ENCODE measurements at regions not wholly inside any gene's neighbourhood (a gene's known extent, or its start where the extent isn't known, plus 50 kb on each side); places are given as distances from the start of the nearest gene placed in this dataset.
A peak's percentile ranks its signal among the peaks of the same experiment; 100 is the strongest.

DNA sequence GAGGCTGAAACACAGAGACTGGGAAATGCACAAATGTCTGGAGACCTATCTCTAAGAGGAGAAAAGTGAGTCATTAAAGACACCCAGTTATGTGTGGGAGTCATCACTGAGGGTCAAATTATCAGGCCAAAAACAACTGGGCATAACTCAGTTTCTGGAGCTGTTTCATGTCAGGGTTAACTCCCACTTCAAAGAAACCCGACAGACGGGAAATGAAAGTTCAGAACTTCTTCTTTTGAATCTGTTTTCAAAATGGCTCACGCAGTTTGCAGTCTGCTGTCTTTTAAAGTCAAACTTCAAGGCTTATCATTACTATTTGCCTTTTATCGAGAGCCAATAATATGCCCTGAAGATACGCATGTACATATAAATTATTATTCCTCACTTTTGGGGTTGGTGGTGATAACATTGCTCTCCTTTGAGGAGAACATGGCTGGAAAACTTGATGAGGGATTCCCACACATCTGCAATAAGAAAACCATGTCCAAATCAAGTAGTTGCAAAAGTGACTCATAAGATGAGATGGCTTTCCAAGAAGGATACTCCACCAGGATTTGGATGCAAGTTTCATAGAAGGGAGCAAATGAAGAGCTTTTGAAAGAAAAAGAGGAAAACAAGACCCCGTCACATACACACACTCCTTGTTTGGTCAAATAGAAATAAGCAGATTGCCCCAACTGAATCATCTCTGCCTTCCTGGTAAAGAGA, 341.4 kb downstream of the ADAMTS20 start:
- no peaks in the 10 kb centered on the region for H3K27me3 ChIP-seq (ENCODE audit: control insufficient read depth in 3 of 3, insufficient read depth in 3 of 3, low read length in 2 of 3)
- no peaks in the 10 kb centered on the region for H3K9me3 ChIP-seq (ENCODE audit: control insufficient read depth in 4 of 4, insufficient read depth in 3 of 4, low read length in 3 of 4)
- no peaks in the 10 kb centered on the region for H3K36me3 ChIP-seq (ENCODE audit: control insufficient read depth in 4 of 4, insufficient read depth in 4 of 4, low read length in 4 of 4)
- TF ChIP-seq, protein P1, sequence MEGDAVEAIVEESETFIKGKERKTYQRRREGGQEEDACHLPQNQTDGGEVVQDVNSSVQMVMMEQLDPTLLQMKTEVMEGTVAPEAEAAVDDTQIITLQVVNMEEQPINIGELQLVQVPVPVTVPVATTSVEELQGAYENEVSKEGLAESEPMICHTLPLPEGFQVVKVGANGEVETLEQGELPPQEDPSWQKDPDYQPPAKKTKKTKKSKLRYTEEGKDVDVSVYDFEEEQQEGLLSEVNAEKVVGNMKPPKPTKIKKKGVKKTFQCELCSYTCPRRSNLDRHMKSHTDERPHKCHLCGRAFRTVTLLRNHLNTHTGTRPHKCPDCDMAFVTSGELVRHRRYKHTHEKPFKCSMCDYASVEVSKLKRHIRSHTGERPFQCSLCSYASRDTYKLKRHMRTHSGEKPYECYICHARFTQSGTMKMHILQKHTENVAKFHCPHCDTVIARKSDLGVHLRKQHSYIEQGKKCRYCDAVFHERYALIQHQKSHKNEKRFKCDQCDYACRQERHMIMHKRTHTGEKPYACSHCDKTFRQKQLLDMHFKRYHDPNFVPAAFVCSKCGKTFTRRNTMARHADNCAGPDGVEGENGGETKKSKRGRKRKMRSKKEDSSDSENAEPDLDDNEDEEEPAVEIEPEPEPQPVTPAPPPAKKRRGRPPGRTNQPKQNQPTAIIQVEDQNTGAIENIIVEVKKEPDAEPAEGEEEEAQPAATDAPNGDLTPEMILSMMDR (IDR thresholded peaks at IDR 0.05; ENCODE audit: control extremely low read depth, extremely low read depth): no peak
- H3K27ac ChIP-seq (ENCODE audit: low read depth in 1 of 2, low read length in 1 of 2): no peak overlapping the region
- peaks cover 0 to 31% (median 0%) of the 10 kb centered on the region in 5 donors for H3K4me1 ChIP-seq (ENCODE audit: control insufficient read depth in 5 of 5, insufficient read depth in 5 of 5, low read length in 5 of 5)
- ATAC-seq (ENCODE audit: insufficient read depth, low FRiP score): peak; percentile 47
- no peak overlapping the region for H3K9ac ChIP-seq (ENCODE audit: insufficient read depth in 1 of 2, low read length in 2 of 2)
- H3K4me3 ChIP-seq: no peak overlapping the region
- 60 to 61% methylated on average over 6 of the region's 6 CpGs for WGBS, 2 donors
- DNase-seq: peak in 1 of 3 donors; percentile 36

DNA sequence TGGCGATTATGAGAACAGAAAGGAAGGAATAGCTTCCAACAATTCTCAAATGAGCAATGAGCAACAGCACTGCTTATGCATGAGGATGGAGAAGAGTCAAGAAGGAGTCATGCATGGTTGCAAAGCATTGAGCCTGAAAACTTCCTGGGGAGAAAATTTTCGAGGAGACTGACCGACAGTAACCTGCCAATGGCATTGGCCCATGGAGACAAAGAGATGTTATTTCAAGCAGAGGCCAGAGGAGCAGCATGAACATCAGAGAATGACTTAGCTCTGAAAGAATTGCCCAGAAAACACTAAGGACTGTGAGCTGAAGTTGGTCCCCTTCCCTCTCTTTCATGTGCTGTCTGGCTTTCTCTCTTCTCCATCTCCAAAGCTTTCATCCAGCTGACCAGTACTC, 343.4 kb downstream of the ADAMTS20 start:
- no peaks in the 10 kb centered on the region for H3K27me3 ChIP-seq (ENCODE audit: control insufficient read depth in 3 of 3, insufficient read depth in 3 of 3, low read length in 2 of 3)
- no peak for ATAC-seq (ENCODE audit: insufficient read depth, low FRiP score)
- peaks cover 0 to 19% (median 0%) of the 10 kb centered on the region in 5 donors for H3K4me1 ChIP-seq (ENCODE audit: control insufficient read depth in 5 of 5, insufficient read depth in 5 of 5, low read length in 5 of 5)
- no peaks in the 10 kb centered on the region for H3K36me3 ChIP-seq (ENCODE audit: control insufficient read depth in 4 of 4, insufficient read depth in 4 of 4, low read length in 4 of 4)
- WGBS, 2 donors: 89 to 90% methylated on average over 3 of the region's 3 CpGs
- H3K27ac ChIP-seq (ENCODE audit: low read depth in 1 of 2, low read length in 1 of 2): no peak overlapping the region
- H3K4me3 ChIP-seq: no peak overlapping the region
- H3K9ac ChIP-seq (ENCODE audit: insufficient read depth in 1 of 2, low read length in 2 of 2): no peak overlapping the region
- TF ChIP-seq, protein P1 (IDR thresholded peaks at IDR 0.05; ENCODE audit: control extremely low read depth, extremely low read depth): no peak
- DNase-seq: no peak
- H3K9me3 ChIP-seq (ENCODE audit: control insufficient read depth in 4 of 4, insufficient read depth in 3 of 4, low read length in 3 of 4): no peaks in the 10 kb centered on the region

DNA sequence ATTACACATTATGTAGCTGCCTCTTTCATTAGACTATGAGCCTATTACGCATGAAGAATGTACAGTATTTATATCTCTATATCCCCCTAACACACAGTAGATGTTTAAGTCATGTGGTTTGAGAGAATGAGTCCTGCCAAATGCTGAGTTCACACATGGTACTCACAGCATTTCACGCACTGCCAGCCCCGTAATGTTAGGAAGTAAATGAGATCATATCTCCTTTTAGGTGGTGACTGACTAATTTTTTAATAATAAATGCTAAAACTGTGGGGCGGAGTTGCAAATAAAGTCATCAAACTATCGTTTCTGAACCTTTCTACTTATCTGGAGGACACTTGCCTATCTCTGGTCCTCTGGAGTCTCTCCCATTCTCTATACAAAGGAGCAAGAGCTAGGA, 343.8 kb downstream of the ADAMTS20 start:
- no peaks in the 10 kb centered on the region for H3K36me3 ChIP-seq (ENCODE audit: control insufficient read depth in 4 of 4, insufficient read depth in 4 of 4, low read length in 4 of 4)
- H3K4me1 ChIP-seq (ENCODE audit: control insufficient read depth in 5 of 5, insufficient read depth in 5 of 5, low read length in 5 of 5): peaks cover 0 to 16% (median 0%) of the 10 kb centered on the region in 5 donors
- no peaks in the 10 kb centered on the region for H3K9me3 ChIP-seq (ENCODE audit: control insufficient read depth in 4 of 4, insufficient read depth in 3 of 4, low read length in 3 of 4)
- no peak overlapping the region for H3K27ac ChIP-seq (ENCODE audit: low read depth in 1 of 2, low read length in 1 of 2)
- TF ChIP-seq, protein P1 (IDR thresholded peaks at IDR 0.05; ENCODE audit: control extremely low read depth, extremely low read depth): no peak
- DNase-seq (no peak), ATAC-seq (ENCODE audit: insufficient read depth, low FRiP score) (no peak)
- no peak overlapping the region for H3K9ac ChIP-seq (ENCODE audit: insufficient read depth in 1 of 2, low read length in 2 of 2)
- no peak overlapping the region for H3K4me3 ChIP-seq
- H3K27me3 ChIP-seq (ENCODE audit: control insufficient read depth in 3 of 3, insufficient read depth in 3 of 3, low read length in 2 of 3): no peaks in the 10 kb centered on the region
- 87 to 93% methylated on average over 5 of the region's 5 CpGs for WGBS, 2 donors

DNA sequence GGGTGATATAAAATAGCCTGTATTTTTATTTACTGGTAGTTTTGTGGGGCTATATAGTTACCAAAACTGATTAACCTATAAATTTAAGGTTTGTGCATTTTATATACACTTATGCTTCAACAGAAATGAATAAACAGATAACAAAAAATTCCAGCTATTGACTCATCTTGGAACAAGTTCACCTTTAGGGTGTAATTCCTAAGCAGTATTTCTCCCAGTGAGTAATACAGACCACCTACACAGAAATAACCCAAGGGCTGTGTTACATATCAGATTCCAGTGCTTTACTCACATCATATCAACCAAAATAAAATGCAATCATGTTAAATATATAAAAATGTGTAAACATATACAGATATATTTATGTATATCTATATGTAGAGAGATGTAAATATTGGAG, 345.6 kb downstream of the ADAMTS20 start:
- Histone ChIP-seq H3K9me3 (ENCODE audit: control insufficient read depth in 4 of 4, insufficient read depth in 3 of 4, low read length in 3 of 4) (no peaks in the 10 kb centered on the region), H3K27ac (ENCODE audit: low read depth in 1 of 2, low read length in 1 of 2) (no peak overlapping the region), H3K27me3 (ENCODE audit: control insufficient read depth in 3 of 3, insufficient read depth in 3 of 3, low read length in 2 of 3) (no peaks in the 10 kb centered on the region), H3K36me3 (ENCODE audit: control insufficient read depth in 4 of 4, insufficient read depth in 4 of 4, low read length in 4 of 4) (no peaks in the 10 kb centered on the region), H3K4me1 (ENCODE audit: control insufficient read depth in 5 of 5, insufficient read depth in 5 of 5, low read length in 5 of 5) (peaks cover 0 to 5% (median 0%) of the 10 kb centered on the region in 5 donors), H3K4me3 (no peak overlapping the region), H3K9ac (ENCODE audit: insufficient read depth in 1 of 2, low read length in 2 of 2) (no peak overlapping the region)
- TF ChIP-seq, protein P1 (IDR thresholded peaks at IDR 0.05; ENCODE audit: control extremely low read depth, extremely low read depth): no peak
- DNase-seq (no peak), ATAC-seq (ENCODE audit: insufficient read depth, low FRiP score) (no peak)

Measured in lung (tissue), 11 donors.